ENCODE measurements at regions not wholly inside any gene's neighbourhood (a gene's known extent, or its start where the extent isn't known, plus 50 kb on each side); places are given as distances from the start of the nearest gene placed in this dataset.

DNA sequence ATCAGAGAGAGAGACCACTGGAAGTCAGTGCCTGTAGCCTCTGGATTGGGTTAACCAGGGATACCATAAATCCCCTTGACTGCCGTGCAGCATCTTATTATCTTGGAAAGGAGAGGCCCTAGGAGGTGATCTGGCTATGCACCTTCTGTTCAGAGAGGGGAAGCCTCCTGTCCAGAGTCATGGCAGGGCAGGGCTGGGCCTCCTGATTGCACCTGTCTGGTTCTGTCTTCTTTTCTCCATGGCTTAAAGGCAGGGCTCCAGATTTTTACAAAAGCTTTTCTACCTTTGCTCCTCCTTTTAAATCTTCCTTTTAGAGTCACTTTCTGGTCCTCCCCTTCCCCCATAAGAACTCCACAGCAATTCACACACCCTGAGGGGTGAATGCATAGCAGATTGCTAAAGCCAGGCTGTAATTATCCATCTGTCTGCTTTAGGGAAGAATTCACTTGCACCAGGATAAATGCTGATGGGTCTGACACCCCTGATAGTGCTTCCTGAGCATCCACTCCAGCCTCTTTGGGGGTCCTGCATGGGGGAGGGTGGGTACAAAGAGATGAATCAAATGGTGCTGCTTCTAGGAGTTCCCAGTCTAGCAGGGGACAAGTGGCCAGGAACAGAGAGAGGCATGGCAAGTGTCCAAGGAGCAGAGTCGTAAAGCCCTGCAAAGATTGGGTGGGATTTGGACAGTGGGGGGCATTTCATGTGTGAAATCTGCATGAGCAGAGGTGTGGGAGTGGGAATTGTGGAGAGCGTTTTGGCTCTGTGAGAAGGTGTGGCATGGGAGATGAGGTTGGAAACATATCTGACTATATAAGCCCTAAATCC lies 141.3 kb upstream of the ALDH1B1 start:
- Histone ChIP-seq H3K23ac (ENCODE audit: low read length) (no peak overlapping the region), H3K56ac (ENCODE audit: low read length) (peak overlapping the region; percentile 10), H2BK15ac (replicated peaks; ENCODE audit: low read depth) (no peak overlapping the region), H3K36me3 (ENCODE audit: control insufficient read depth, insufficient read depth, low read length) (no peaks in the 10 kb centered on the region), H3K27ac (ENCODE audit: low read depth, low read length) (peak overlapping the region; percentile 47), H3K79me1 (ENCODE audit: low read length) (no peaks in the 10 kb centered on the region), H3K4me3 (ENCODE audit: low read length) (no peak overlapping the region), H3K4me2 (ENCODE audit: low read length) (no peak overlapping the region), H4K8ac (ENCODE audit: low read depth, low read length) (no peak overlapping the region), H2AK5ac (ENCODE audit: low read length) (no peak overlapping the region), H2BK5ac (ENCODE audit: low read length) (no peak overlapping the region), H4K5ac (ENCODE audit: low read length) (no peak overlapping the region), H3K27me3 (ENCODE audit: insufficient read depth, low read length, poor library complexity) (no peaks in the 10 kb centered on the region), H3K9ac (ENCODE audit: low read length) (no peak overlapping the region), H3K4ac (ENCODE audit: low read depth, low read length) (no peak overlapping the region), H3K18ac (ENCODE audit: low read length) (no peak overlapping the region), H3K4me1 (ENCODE audit: control insufficient read depth, low read depth, low read length) (peaks cover 9% of the 10 kb centered on the region), H3K79me2 (ENCODE audit: control insufficient read depth, insufficient read depth, low read length) (no peaks in the 10 kb centered on the region), H2BK120ac (ENCODE audit: low read depth, low read length) (no peak overlapping the region)
- no CpG with 5 or more reads among the region's 3 CpGs for WGBS (ENCODE audit: extremely low coverage, insufficient coverage, low lambda C conversion rate)
- peak; percentile 78 for DNase-seq

- no peaks in the 10 kb centered on the region for H3K79me1 ChIP-seq (ENCODE audit: low read length)
- no peaks in the 10 kb centered on the region for H3K79me2 ChIP-seq (ENCODE audit: control insufficient read depth, insufficient read depth, low read length)
- no peak overlapping the region for H3K9ac ChIP-seq (ENCODE audit: low read length)
- peaks cover 9% of the 10 kb centered on the region for H3K4me1 ChIP-seq (ENCODE audit: control insufficient read depth, low read depth, low read length)
- no peak overlapping the region for H3K18ac ChIP-seq (ENCODE audit: low read length)
- H3K23ac ChIP-seq (ENCODE audit: low read length) = no peak overlapping the region
- no peak overlapping the region for H2BK5ac ChIP-seq (ENCODE audit: low read length)
- no peaks in the 10 kb centered on the region for H3K27me3 ChIP-seq (ENCODE audit: insufficient read depth, low read length, poor library complexity)
- H4K5ac ChIP-seq (ENCODE audit: low read length) = no peak overlapping the region
- peak overlapping the region; percentile 38 for H3K56ac ChIP-seq (ENCODE audit: low read length)
- H2AK5ac ChIP-seq (ENCODE audit: low read length) = no peak overlapping the region
- no peak overlapping the region for H3K4me2 ChIP-seq (ENCODE audit: low read length)
- no peak for DNase-seq
- no peak overlapping the region for H4K8ac ChIP-seq (ENCODE audit: low read depth, low read length)
- no peak overlapping the region for H3K4me3 ChIP-seq (ENCODE audit: low read length)
- H2BK15ac ChIP-seq (replicated peaks; ENCODE audit: low read depth) = no peak overlapping the region
- H3K4ac ChIP-seq (ENCODE audit: low read depth, low read length) = no peak overlapping the region
- H3K36me3 ChIP-seq (ENCODE audit: control insufficient read depth, insufficient read depth, low read length) = no peaks in the 10 kb centered on the region
- no CpG with 5 or more reads among the region's 10 CpGs for WGBS (ENCODE audit: extremely low coverage, insufficient coverage, low lambda C conversion rate)
- no peak overlapping the region for H2BK120ac ChIP-seq (ENCODE audit: low read depth, low read length)
- H3K27ac ChIP-seq (ENCODE audit: low read depth, low read length) = peak overlapping the region; percentile 22
These were observed 142.0 kb upstream of the ALDH1B1 start for GRCh38 chr9:38250279-38251035.

DNA sequence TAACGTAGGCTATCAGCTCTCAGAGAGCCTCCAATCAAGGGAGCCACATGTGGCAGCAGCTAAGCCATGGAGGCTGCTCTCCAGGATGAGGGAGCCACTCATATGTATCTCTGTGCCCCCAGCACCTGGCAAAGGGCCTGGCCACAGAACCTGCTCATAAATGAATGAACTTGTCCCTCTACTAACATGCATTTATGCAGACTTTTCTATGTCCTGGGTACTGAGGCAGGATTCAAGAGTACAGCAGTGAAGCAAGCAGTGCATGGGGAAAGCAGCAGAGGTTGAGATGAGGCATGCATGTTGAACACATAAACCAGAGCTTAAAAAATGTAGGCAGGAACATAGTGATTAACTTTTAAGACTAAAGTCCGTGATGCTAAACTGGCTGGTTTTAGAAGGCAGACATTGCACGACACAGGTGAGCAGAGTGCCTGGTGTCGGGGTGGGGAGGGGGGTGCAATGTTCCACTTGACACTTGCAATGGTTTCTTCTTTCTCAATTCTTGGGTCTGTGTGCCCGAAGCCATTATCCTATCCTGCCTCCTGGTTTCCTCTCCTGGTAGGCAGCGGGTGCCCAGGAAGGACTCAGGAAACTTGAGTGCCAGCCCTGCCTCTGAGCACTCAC lies 142.8 kb upstream of the ALDH1B1 start:
- no peak for DNase-seq
- Histone ChIP-seq H3K56ac (ENCODE audit: low read length) (no peak overlapping the region), H3K27me3 (ENCODE audit: insufficient read depth, low read length, poor library complexity) (no peaks in the 10 kb centered on the region), H3K4me2 (ENCODE audit: low read length) (no peak overlapping the region), H3K79me2 (ENCODE audit: control insufficient read depth, insufficient read depth, low read length) (no peaks in the 10 kb centered on the region), H3K23ac (ENCODE audit: low read length) (no peak overlapping the region), H3K4ac (ENCODE audit: low read depth, low read length) (no peak overlapping the region), H4K5ac (ENCODE audit: low read length) (no peak overlapping the region), H3K4me3 (ENCODE audit: low read length) (no peak overlapping the region), H2BK5ac (ENCODE audit: low read length) (no peak overlapping the region), H3K4me1 (ENCODE audit: control insufficient read depth, low read depth, low read length) (peaks cover 9% of the 10 kb centered on the region), H4K8ac (ENCODE audit: low read depth, low read length) (no peak overlapping the region), H2BK120ac (ENCODE audit: low read depth, low read length) (no peak overlapping the region), H2BK15ac (replicated peaks; ENCODE audit: low read depth) (no peak overlapping the region), H2AK5ac (ENCODE audit: low read length) (no peak overlapping the region), H3K18ac (ENCODE audit: low read length) (no peak overlapping the region), H3K36me3 (ENCODE audit: control insufficient read depth, insufficient read depth, low read length) (no peaks in the 10 kb centered on the region), H3K9ac (ENCODE audit: low read length) (no peak overlapping the region), H3K79me1 (ENCODE audit: low read length) (no peaks in the 10 kb centered on the region), H3K27ac (ENCODE audit: low read depth, low read length) (no peak overlapping the region)
- WGBS (ENCODE audit: extremely low coverage, insufficient coverage, low lambda C conversion rate) = no CpG with 5 or more reads among the region's 6 CpGs

DNA sequence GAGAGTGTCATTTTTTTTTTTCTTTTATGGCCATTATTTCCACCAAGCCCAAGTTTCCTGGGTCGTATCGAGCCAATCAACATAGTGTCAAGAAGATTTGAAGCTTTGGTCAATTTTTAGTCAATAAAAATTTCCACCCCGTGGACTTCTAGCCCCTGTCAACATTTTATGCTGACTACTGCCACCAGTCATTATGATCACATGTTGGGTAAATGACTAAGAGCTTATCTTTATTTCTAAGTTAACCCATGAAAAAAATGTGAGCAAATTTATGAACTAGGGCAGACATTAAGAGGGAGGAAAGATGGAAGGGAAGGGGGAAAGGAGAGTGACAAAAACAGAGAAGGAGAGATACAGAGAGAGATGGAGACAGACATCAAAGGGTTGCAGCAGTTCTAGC lies 143.5 kb upstream of the ALDH1B1 start:
- DNase-seq = no peak
- Histone ChIP-seq H4K5ac (ENCODE audit: low read length) (no peak overlapping the region), H3K79me1 (ENCODE audit: low read length) (no peaks in the 10 kb centered on the region), H3K79me2 (ENCODE audit: control insufficient read depth, insufficient read depth, low read length) (no peaks in the 10 kb centered on the region), H3K23ac (ENCODE audit: low read length) (no peak overlapping the region), H3K27ac (ENCODE audit: low read depth, low read length) (no peak overlapping the region), H3K18ac (ENCODE audit: low read length) (no peak overlapping the region), H3K4me1 (ENCODE audit: control insufficient read depth, low read depth, low read length) (peaks cover 9% of the 10 kb centered on the region), H3K56ac (ENCODE audit: low read length) (no peak overlapping the region), H2AK5ac (ENCODE audit: low read length) (no peak overlapping the region), H3K4ac (ENCODE audit: low read depth, low read length) (no peak overlapping the region), H4K8ac (ENCODE audit: low read depth, low read length) (no peak overlapping the region), H3K27me3 (ENCODE audit: insufficient read depth, low read length, poor library complexity) (no peaks in the 10 kb centered on the region), H3K4me2 (ENCODE audit: low read length) (no peak overlapping the region), H2BK120ac (ENCODE audit: low read depth, low read length) (no peak overlapping the region), H3K36me3 (ENCODE audit: control insufficient read depth, insufficient read depth, low read length) (no peaks in the 10 kb centered on the region), H2BK5ac (ENCODE audit: low read length) (no peak overlapping the region), H3K4me3 (ENCODE audit: low read length) (no peak overlapping the region), H2BK15ac (replicated peaks; ENCODE audit: low read depth) (no peak overlapping the region), H3K9ac (ENCODE audit: low read length) (no peak overlapping the region)
- WGBS (ENCODE audit: extremely low coverage, insufficient coverage, low lambda C conversion rate) = no CpG with 5 or more reads among the region's 3 CpGs

GRCh38 chr9:38246833-38247232 lies 145.7 kb upstream of the ALDH1B1 start:
- Histone ChIP-seq H3K18ac (ENCODE audit: low read length) (no peak overlapping the region), H3K79me1 (ENCODE audit: low read length) (no peaks in the 10 kb centered on the region), H4K5ac (ENCODE audit: low read length) (no peak overlapping the region), H3K23ac (ENCODE audit: low read length) (no peak overlapping the region), H2BK15ac (replicated peaks; ENCODE audit: low read depth) (no peak overlapping the region), H3K9ac (ENCODE audit: low read length) (no peak overlapping the region), H4K8ac (ENCODE audit: low read depth, low read length) (no peak overlapping the region), H3K27me3 (ENCODE audit: insufficient read depth, low read length, poor library complexity) (no peaks in the 10 kb centered on the region), H3K4me1 (ENCODE audit: control insufficient read depth, low read depth, low read length) (peaks cover 9% of the 10 kb centered on the region), H2AK5ac (ENCODE audit: low read length) (no peak overlapping the region), H2BK120ac (ENCODE audit: low read depth, low read length) (no peak overlapping the region), H3K4me2 (ENCODE audit: low read length) (no peak overlapping the region), H3K36me3 (ENCODE audit: control insufficient read depth, insufficient read depth, low read length) (no peaks in the 10 kb centered on the region), H2BK5ac (ENCODE audit: low read length) (no peak overlapping the region), H3K4ac (ENCODE audit: low read depth, low read length) (no peak overlapping the region), H3K27ac (ENCODE audit: low read depth, low read length) (no peak overlapping the region), H3K79me2 (ENCODE audit: control insufficient read depth, insufficient read depth, low read length) (no peaks in the 10 kb centered on the region), H3K56ac (ENCODE audit: low read length) (no peak overlapping the region), H3K4me3 (ENCODE audit: low read length) (no peak overlapping the region)
- no peak for DNase-seq
- WGBS (ENCODE audit: extremely low coverage, insufficient coverage, low lambda C conversion rate) = no CpG with 5 or more reads among the region's 7 CpGs

All from mesendoderm (in vitro differentiated cells).